ENCODE measurements at regions not wholly inside any gene's neighbourhood (a gene's known extent, or its start where the extent isn't known, plus 50 kb on each side); places are given as distances from the start of the nearest gene placed in this dataset.

- H3K27ac Mint-ChIP-seq: no peak overlapping the region
- intact Hi-C loops (cut with micrococcal nuclease): no loop called here
- H3K4me1 Mint-ChIP-seq: no peaks in the 10 kb centered on the region
- H3K27me3 Mint-ChIP-seq: no peaks in the 10 kb centered on the region
- no peaks in the 10 kb centered on the region for H3K9me3 Mint-ChIP-seq
- TF ChIP-seq, protein P1, sequence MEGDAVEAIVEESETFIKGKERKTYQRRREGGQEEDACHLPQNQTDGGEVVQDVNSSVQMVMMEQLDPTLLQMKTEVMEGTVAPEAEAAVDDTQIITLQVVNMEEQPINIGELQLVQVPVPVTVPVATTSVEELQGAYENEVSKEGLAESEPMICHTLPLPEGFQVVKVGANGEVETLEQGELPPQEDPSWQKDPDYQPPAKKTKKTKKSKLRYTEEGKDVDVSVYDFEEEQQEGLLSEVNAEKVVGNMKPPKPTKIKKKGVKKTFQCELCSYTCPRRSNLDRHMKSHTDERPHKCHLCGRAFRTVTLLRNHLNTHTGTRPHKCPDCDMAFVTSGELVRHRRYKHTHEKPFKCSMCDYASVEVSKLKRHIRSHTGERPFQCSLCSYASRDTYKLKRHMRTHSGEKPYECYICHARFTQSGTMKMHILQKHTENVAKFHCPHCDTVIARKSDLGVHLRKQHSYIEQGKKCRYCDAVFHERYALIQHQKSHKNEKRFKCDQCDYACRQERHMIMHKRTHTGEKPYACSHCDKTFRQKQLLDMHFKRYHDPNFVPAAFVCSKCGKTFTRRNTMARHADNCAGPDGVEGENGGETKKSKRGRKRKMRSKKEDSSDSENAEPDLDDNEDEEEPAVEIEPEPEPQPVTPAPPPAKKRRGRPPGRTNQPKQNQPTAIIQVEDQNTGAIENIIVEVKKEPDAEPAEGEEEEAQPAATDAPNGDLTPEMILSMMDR (IDR thresholded peaks at IDR 0.05): no peak
- CTCF ChIA-PET: no interaction called here
- DNase-seq (no peak), ATAC-seq (ENCODE audit: low read depth) (no peak)
- no peak overlapping the region for H3K4me3 Mint-ChIP-seq
- POLR2A ChIA-PET: no interaction called here
- H3K36me3 Mint-ChIP-seq (ENCODE audit: low read depth): no peaks in the 10 kb centered on the region
Observed at GRCh38 chr6:143605906-143606521, 71.8 kb upstream of the PHACTR2 start.

GRCh38 chr6:143603455-143603854, 74.3 kb upstream of the PHACTR2 start:
- no peaks in the 10 kb centered on the region for H3K27me3 Mint-ChIP-seq
- H3K4me3 Mint-ChIP-seq: no peak overlapping the region
- TF ChIP-seq, protein P1 (IDR thresholded peaks at IDR 0.05): no peak
- DNase-seq (no peak), ATAC-seq (ENCODE audit: low read depth) (no peak)
- no peaks in the 10 kb centered on the region for H3K9me3 Mint-ChIP-seq
- ChIA-PET POLR2A (no interaction called here), CTCF (no interaction called here)
- intact Hi-C loops (cut with micrococcal nuclease): loop anchor here (2.0 kb wide), 1 partner anchor 57 kb away; no protein-coding TSS in a partner anchor
- no peaks in the 10 kb centered on the region for H3K36me3 Mint-ChIP-seq (ENCODE audit: low read depth)
- H3K4me1 Mint-ChIP-seq: peaks cover 1% of the 10 kb centered on the region
- no peak overlapping the region for H3K27ac Mint-ChIP-seq

GRCh38 chr6:143601504-143601903, 76.3 kb upstream of the PHACTR2 start:
- H3K4me3 Mint-ChIP-seq: no peak overlapping the region
- H3K9me3 Mint-ChIP-seq: peaks cover 6% of the 10 kb centered on the region
- peaks cover 6% of the 10 kb centered on the region for H3K4me1 Mint-ChIP-seq
- ATAC-seq (ENCODE audit: low read depth): no peak
- no peaks in the 10 kb centered on the region for H3K27me3 Mint-ChIP-seq
- ChIA-PET CTCF (no interaction called here), POLR2A (no interaction called here)
- TF ChIP-seq, protein P1 (IDR thresholded peaks at IDR 0.05): no peak
- H3K36me3 Mint-ChIP-seq (ENCODE audit: low read depth): peaks cover 2% of the 10 kb centered on the region
- intact Hi-C loops (cut with micrococcal nuclease): no loop called here
- no peak overlapping the region for H3K27ac Mint-ChIP-seq
- DNase-seq: no peak

- DNase-seq (no peak), ATAC-seq (ENCODE audit: low read depth) (no peak)
- Mint-ChIP-seq H3K27me3 (no peaks in the 10 kb centered on the region), H3K36me3 (ENCODE audit: low read depth) (peaks cover 2% of the 10 kb centered on the region), H3K4me1 (peaks cover 6% of the 10 kb centered on the region), H3K4me3 (no peak overlapping the region), H3K9me3 (peaks cover 6% of the 10 kb centered on the region), H3K27ac (no peak overlapping the region)
- POLR2A ChIA-PET: no interaction called here
- intact Hi-C loops (cut with micrococcal nuclease): no loop called here
- TF ChIP-seq, protein P1 (IDR thresholded peaks at IDR 0.05): no peak
- CTCF ChIA-PET: interaction anchor here (0.6 to 0.9 kb wide), 2 partner anchors 345 to 881 kb away, joined by 3 read pairs; no protein-coding TSS in a partner anchor
Observed at GRCh38 chr6:143600821-143601220, 76.9 kb upstream of the PHACTR2 start.

GRCh38 chr6:143598466-143599080, 79.2 kb upstream of the PHACTR2 start:
- peaks cover 2% of the 10 kb centered on the region for H3K36me3 Mint-ChIP-seq (ENCODE audit: low read depth)
- no peak overlapping the region for H3K4me3 Mint-ChIP-seq
- no peak overlapping the region for H3K27ac Mint-ChIP-seq
- intact Hi-C loops (cut with micrococcal nuclease): no loop called here
- no peak for ATAC-seq (ENCODE audit: low read depth)
- TF ChIP-seq, protein P1 (IDR thresholded peaks at IDR 0.05): no peak
- ChIA-PET CTCF (no interaction called here), POLR2A (no interaction called here)
- no peaks in the 10 kb centered on the region for H3K27me3 Mint-ChIP-seq
- no peak for DNase-seq
- H3K9me3 Mint-ChIP-seq: peaks cover 6% of the 10 kb centered on the region
- peaks cover 6% of the 10 kb centered on the region for H3K4me1 Mint-ChIP-seq

All from activated B cell treated with CpG ODN at 0.5 μM for 24 hours (primary cell).